HL-60 (cell line): ENCODE measurements at regions not wholly inside any gene's neighbourhood (a gene's known extent, or its start where the extent isn't known, plus 50 kb on each side); places are given as distances from the start of the nearest gene placed in this dataset.

Source experiments
- DNase-seq, 2 experiments: peaks; one replicate each; pipeline ENCODE4 v3.0.0-alpha.2; 2010 to 2020; ENCODE audit warnings: low read depth in 1 of 2, low spot score in 1 of 2
- H3K27ac ChIP-seq: fragments of 250-450 bp; sonication (Bioruptor Pico); replicated peaks from 2 replicates; pipeline ENCODE4 v1.5.1; 2020; ENCODE audit warnings: mild to moderate bottlenecking, moderate library complexity
- H3K27me3 ChIP-seq: fragments of 250-450 bp; sonication (Bioruptor Pico); 2 replicates; pipeline ENCODE4 v1.5.1; 2021; ENCODE audit warnings: mild to moderate bottlenecking, moderate library complexity; ENCODE audit not compliant: insufficient read depth, poor library complexity, severe bottlenecking
- H3K4me3 ChIP-seq: replicated peaks from 2 replicates; pipeline ENCODE4 v1.5.1; 2011; ENCODE audit warnings: mild to moderate bottlenecking, control low read depth, low read length; ENCODE audit not compliant: insufficient read depth
- CTCF ChIP-seq: IDR thresholded peaks from one replicate; pipeline ENCODE4 v1.5.1; 2011; ENCODE audit warnings: low read length, control low read depth, inconsistent platforms; ENCODE audit not compliant: insufficient read depth
- GABPA ChIP-seq: IDR thresholded peaks from 2 replicates; pipeline ENCODE4 v1.6.1; 2012; ENCODE audit warnings: low read depth
- POLR2AphosphoS5 ChIP-seq: IDR thresholded peaks from 2 replicates; pipeline ENCODE4 v1.6.1; 2012; ENCODE audit warnings: low read depth
- REST ChIP-seq: IDR thresholded peaks from 2 replicates; pipeline ENCODE4 v1.6.1; 2012; ENCODE audit warnings: low read depth; ENCODE audit not compliant: insufficient replicate concordance
- SPI1 ChIP-seq: IDR thresholded peaks from 2 replicates; pipeline ENCODE4 v1.6.1; 2012; ENCODE audit warnings: low read depth, mild to moderate bottlenecking, borderline replicate concordance

- no peak for TF ChIP-seq REST
- TF ChIP-seq SPI1: no peak
- no peak for TF ChIP-seq POLR2AphosphoS5
- TF ChIP-seq GABPA: no peak
- no peak for TF ChIP-seq CTCF
- DNase-seq: no peak
Measured at GRCh38 chr3:177439694-177440269, 242.5 kb upstream of the TBL1XR1 start.

GRCh38 chr3:177440456-177441104, 243.3 kb upstream of the TBL1XR1 start:
- Histone ChIP-seq H3K4me3 (no peak overlapping the region), H3K27ac (no peak overlapping the region), H3K27me3 (no peaks in the 10 kb centered on the region)
- TF ChIP-seq CTCF (no peak), REST (no peak), GABPA (no peak), SPI1 (no peak), POLR2AphosphoS5 (no peak)
- no peak for DNase-seq

More at GRCh38 chr3:177439694-177440269, 242.5 kb upstream of the TBL1XR1 start:
- H3K27ac ChIP-seq: no peak overlapping the region
- no peak overlapping the region for H3K4me3 ChIP-seq
- H3K27me3 ChIP-seq: no peaks in the 10 kb centered on the region

GRCh38 chr3:177441276-177441812, 244.1 kb upstream of the TBL1XR1 start:
- TF ChIP-seq SPI1: no peak
- TF ChIP-seq POLR2AphosphoS5: no peak
- no peak for TF ChIP-seq CTCF
- TF ChIP-seq REST: no peak
- TF ChIP-seq GABPA: no peak
- H3K27ac ChIP-seq: no peak overlapping the region
- no peaks in the 10 kb centered on the region for H3K27me3 ChIP-seq
- DNase-seq: no peak
- H3K4me3 ChIP-seq: no peak overlapping the region
